Heart left ventricle (tissue), 16 donors: ENCODE measurements at regions not wholly inside any gene's neighbourhood (a gene's known extent, or its start where the extent isn't known, plus 50 kb on each side); places are given as distances from the start of the nearest gene placed in this dataset.

ENCODE experiments used
- ATAC-seq, 4 donors: fragments of 200-7000 bp; cut with Tn5 transposase; one replicate each; pipeline ENCODE4 v1.9.1; 2020 to 2022; ENCODE audit warnings: moderate library complexity in 4 of 4, mild to moderate bottlenecking in 3 of 4, moderate number of reproducible peaks in 1 of 4
- DNase-seq, 5 donors: peaks; one replicate each; pipeline ENCODE4 v3.0.0-alpha.2; 2020
- H3K27ac ChIP-seq, 12 donors: fragments of 200-600 bp; sonication (generic) in 4 of 12; one replicate each; pipeline versions ENCODE4 v1.5.0 to v1.8.0; 2016 to 2022; ENCODE audit warnings: mild to moderate bottlenecking in 2 of 12
- H3K27me3 ChIP-seq, 9 donors: fragments of 200-600 bp; sonication (generic) in 2 of 9; one replicate each; pipeline versions ENCODE4 v1.5.1 to v1.8.0; 2016 to 2022; ENCODE audit warnings: mild to moderate bottlenecking in 3 of 9
- H3K36me3 ChIP-seq, 9 donors: fragments of 200-600 bp; sonication (generic) in 2 of 9; one replicate each; pipeline versions ENCODE4 v1.5.0 to v1.8.0; 2018 to 2022; ENCODE audit warnings: mild to moderate bottlenecking in 2 of 9
- H3K4me1 ChIP-seq, 12 donors: fragments of 200-600 bp; sonication (generic) in 4 of 12; one replicate each; pipeline versions ENCODE4 v1.5.0 to v1.8.0; 2016 to 2022; ENCODE audit warnings: mild to moderate bottlenecking in 3 of 12
- H3K4me3 ChIP-seq, 12 donors: fragments of 200-600 bp; sonication (generic) in 4 of 12; one replicate each; pipeline versions ENCODE4 v1.5.0 to v1.8.0; 2017 to 2022; ENCODE audit warnings: mild to moderate bottlenecking in 9 of 12, moderate library complexity in 4 of 12
- H3K9me3 ChIP-seq, 12 donors: fragments of 200-600 bp; sonication (generic) in 4 of 12; one replicate each; pipeline versions ENCODE4 v1.5.0 to v1.8.0; 2016 to 2022; ENCODE audit warnings: mild to moderate bottlenecking in 1 of 12
- POLR2A ChIP-seq, 2 donors: fragments of 450-650 bp; IDR thresholded peaks; one replicate each; pipeline ENCODE4 v1.6.1; 2017; ENCODE audit warnings: antibody characterized with exemption in 2 of 2, mild to moderate bottlenecking in 2 of 2, moderate library complexity in 2 of 2
- WGBS, 4 donors: extraction: QIAGEN DNeasy Blood & Tissue Kit in 2 of 4; methylation state at CpG; one replicate each; pipeline versions ENCODE4 v1.1.5 to v1.1.7; 2013 to 2018; 5-methylcytosine and 5-hydroxymethylcytosine counted together
- intact Hi-C, 10 donors: fragments of 100-400 bp; cut with DNase I; formaldehyde crosslinking; loops; one replicate each; pipeline versions ENCODE4 v1.11.1 to v1.14.2; 2022
- TF ChIP-seq, protein P1 (sequence below), 12 donors: fragments of 200-600 bp; sonication (generic) in 4 of 12; IDR thresholded peaks; one replicate each; pipeline versions ENCODE4 v1.5.0 to v1.8.0; 2018 to 2022; ENCODE audit warnings: antibody characterized with exemption in 12 of 12, mild to moderate bottlenecking in 5 of 12
- donor health status: ischemic (EF 13 %, LVEDD 7.1; RV severe dilation, severe dysfunction).
- donor health status: healthy with polysubstance abuse.
- donor health status: DM: no; HTN: yes; CAD: no.
- donor health status: DM: no; HTN: no; CAD: no.
- donor health status: ischemic (EF 25% LVEDD 6.9; RV normal size, moderate dysfunction).
- donor health status: ischemic (EF 25% LVEDD 5.7; RV mildly dilated, moderate dysfunction).
- donor health status: healthy.
- donor health status: DM: yes; HTN: yes; CAD: no.
- donor health status: ischemic (EF 35%, LVEDD 5.7; RV mildly dilated, moderate dysfunction).
- donor health status: nonischemic (EF 11% LVEDD 7.7; RV severe dilation, severe dysfunction).
- donor health status: DM: yes; HTN: yes; CAD: no.
- donor health status: PGD.
- donor health status: ischemic (EF 29% LVEDD 5.4; RV normal size, mild dysfunction).
- donor health status: nonischemic (EF 23%, LVEDD 6.1; RV moderate dilation, normal function).

- DNase-seq (no peak), ATAC-seq (no peak)
- Histone ChIP-seq H3K4me3 (no peak overlapping the region), H3K4me1 (no peaks in the 10 kb centered on the region), H3K27me3 (peaks cover 0 to 8% (median 0%) of the 10 kb centered on the region in 9 donors), H3K9me3 (no peaks in the 10 kb centered on the region), H3K36me3 (no peaks in the 10 kb centered on the region), H3K27ac (no peak overlapping the region)
- WGBS, 4 donors: 72 to 83% (median 75%) methylated on average over 1 of the region's 1 CpG
- no peak for TF ChIP-seq POLR2A (IDR thresholded peaks at IDR 0.05)
- TF ChIP-seq, protein P1, sequence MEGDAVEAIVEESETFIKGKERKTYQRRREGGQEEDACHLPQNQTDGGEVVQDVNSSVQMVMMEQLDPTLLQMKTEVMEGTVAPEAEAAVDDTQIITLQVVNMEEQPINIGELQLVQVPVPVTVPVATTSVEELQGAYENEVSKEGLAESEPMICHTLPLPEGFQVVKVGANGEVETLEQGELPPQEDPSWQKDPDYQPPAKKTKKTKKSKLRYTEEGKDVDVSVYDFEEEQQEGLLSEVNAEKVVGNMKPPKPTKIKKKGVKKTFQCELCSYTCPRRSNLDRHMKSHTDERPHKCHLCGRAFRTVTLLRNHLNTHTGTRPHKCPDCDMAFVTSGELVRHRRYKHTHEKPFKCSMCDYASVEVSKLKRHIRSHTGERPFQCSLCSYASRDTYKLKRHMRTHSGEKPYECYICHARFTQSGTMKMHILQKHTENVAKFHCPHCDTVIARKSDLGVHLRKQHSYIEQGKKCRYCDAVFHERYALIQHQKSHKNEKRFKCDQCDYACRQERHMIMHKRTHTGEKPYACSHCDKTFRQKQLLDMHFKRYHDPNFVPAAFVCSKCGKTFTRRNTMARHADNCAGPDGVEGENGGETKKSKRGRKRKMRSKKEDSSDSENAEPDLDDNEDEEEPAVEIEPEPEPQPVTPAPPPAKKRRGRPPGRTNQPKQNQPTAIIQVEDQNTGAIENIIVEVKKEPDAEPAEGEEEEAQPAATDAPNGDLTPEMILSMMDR (IDR thresholded peaks at IDR 0.05): no peak
- intact Hi-C loops: loop anchor here in 3 of 10 donors (10.0 kb wide), 3 partner anchors 224 to 1794 kb away; no protein-coding TSS in a partner anchor
Measured at GRCh38 chr12:98379106-98379505, 136.3 kb upstream of the TMPO start.

DNA sequence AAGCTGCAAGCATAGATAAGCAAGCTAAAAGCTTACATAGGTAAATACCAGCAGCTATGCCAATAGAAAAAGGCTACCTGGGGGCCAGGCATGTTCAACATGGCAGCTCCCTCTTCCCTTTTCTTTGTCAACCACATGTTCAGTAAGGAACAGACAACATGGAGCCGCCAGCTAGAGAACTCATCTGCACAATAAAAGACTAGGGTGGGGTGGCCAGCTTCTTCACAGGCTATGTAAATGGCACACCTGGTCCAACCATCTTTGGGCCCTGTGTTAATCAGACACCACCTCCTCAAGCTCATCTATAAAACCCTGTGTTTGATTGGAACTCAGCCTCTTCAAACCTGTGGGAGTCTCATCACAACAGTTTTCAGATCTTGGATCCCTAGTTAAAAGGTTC is 129.7 kb upstream of the TMPO start:
- no peaks in the 10 kb centered on the region for H3K36me3 ChIP-seq
- no peak overlapping the region for H3K4me3 ChIP-seq
- 77 to 100% (median 98%) methylated on average over 1 of the region's 1 CpG for WGBS, 4 donors
- H3K27me3 ChIP-seq: peaks cover 0 to 3% (median 0%) of the 10 kb centered on the region in 9 donors
- no peak overlapping the region for H3K27ac ChIP-seq
- H3K9me3 ChIP-seq: no peaks in the 10 kb centered on the region
- DNase-seq: no peak
- ATAC-seq: no peak
- no peaks in the 10 kb centered on the region for H3K4me1 ChIP-seq
- intact Hi-C loops: no loop called here
- TF ChIP-seq, protein P1 (IDR thresholded peaks at IDR 0.05): no peak
- TF ChIP-seq POLR2A (IDR thresholded peaks at IDR 0.05): no peak

- ATAC-seq (no peak), DNase-seq (no peak)
- intact Hi-C loops: no loop called here
- WGBS, 4 donors: 67 to 82% (median 76%) methylated on average over 2 of the region's 2 CpGs
- Histone ChIP-seq H3K27ac (no peak overlapping the region), H3K4me1 (no peaks in the 10 kb centered on the region), H3K9me3 (no peaks in the 10 kb centered on the region), H3K36me3 (no peaks in the 10 kb centered on the region), H3K4me3 (no peak overlapping the region), H3K27me3 (peaks cover 0 to 3% (median 0%) of the 10 kb centered on the region in 9 donors)
- TF ChIP-seq POLR2A (IDR thresholded peaks at IDR 0.05): no peak
- TF ChIP-seq, protein P1 (IDR thresholded peaks at IDR 0.05): no peak
Measured at GRCh38 chr12:98387444-98387843, 127.9 kb upstream of the TMPO start.

- WGBS, 4 donors: 58 to 75% (median 65%) methylated on average over 10 of the region's 10 CpGs
- ATAC-seq (no peak), DNase-seq (no peak)
- Histone ChIP-seq H3K36me3 (no peaks in the 10 kb centered on the region), H3K27me3 (peaks cover 0 to 3% (median 0%) of the 10 kb centered on the region in 9 donors), H3K9me3 (no peaks in the 10 kb centered on the region), H3K27ac (no peak overlapping the region), H3K4me3 (no peak overlapping the region), H3K4me1 (no peaks in the 10 kb centered on the region)
- no peak for TF ChIP-seq POLR2A (IDR thresholded peaks at IDR 0.05)
- TF ChIP-seq, protein P1 (IDR thresholded peaks at IDR 0.05): no peak
- intact Hi-C loops: no loop called here
Measured at GRCh38 chr12:98388126-98388525, 127.3 kb upstream of the TMPO start.
